ENCODE measurements at regions not wholly inside any gene's neighbourhood (a gene's known extent, or its start where the extent isn't known, plus 50 kb on each side); places are given as distances from the start of the nearest gene placed in this dataset.

DNA sequence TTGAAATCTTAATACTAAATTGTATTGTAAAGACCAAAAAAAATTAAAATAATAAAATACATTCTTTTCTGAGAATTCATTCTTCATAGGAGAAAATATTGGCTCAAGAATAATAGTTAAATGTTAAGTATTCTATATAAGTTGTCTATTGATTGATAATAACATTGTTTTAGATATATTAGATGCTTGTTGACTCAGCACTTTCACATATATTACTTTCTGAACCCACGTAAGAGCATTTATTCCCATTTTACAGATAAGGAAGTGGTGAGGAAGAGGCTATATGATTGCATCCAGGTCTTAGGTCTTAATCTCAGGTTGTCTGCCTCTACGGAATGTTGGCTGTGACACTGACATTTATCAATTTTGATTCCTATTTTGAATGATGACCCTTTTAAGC, 898.8 kb downstream of the TTLL7 start:
- H3K27me3 ChIP-seq (ENCODE audit: control insufficient read depth, insufficient read depth, low read length): no peaks in the 10 kb centered on the region
- peak; percentile 55 for FAIRE-seq
- no peak for TF ChIP-seq CTCF (IDR thresholded peaks at IDR 0.05; ENCODE audit: borderline replicate concordance, extremely low read depth, insufficient read depth)
- H3K9ac ChIP-seq (ENCODE audit: low read length in 3 of 3): no peak overlapping the region
- H3K27ac ChIP-seq (ENCODE audit: low read depth in 2 of 2, low read length in 2 of 2): no peak overlapping the region
- intact Hi-C loops (cut with DNase I): no loop called here
- H3K9me3 ChIP-seq (ENCODE audit: control insufficient read depth in 2 of 3, insufficient read depth in 1 of 3, low read length in 3 of 3): no peaks in the 10 kb centered on the region
- DNase-seq: no peak
- H3K36me3 ChIP-seq (ENCODE audit: control insufficient read depth in 2 of 3, insufficient read depth in 3 of 3, low read length in 3 of 3): no peaks in the 10 kb centered on the region
- no peak overlapping the region for H3K4me3 ChIP-seq (ENCODE audit: low read length in 3 of 3)
- H3K4me1 ChIP-seq (ENCODE audit: control insufficient read depth in 2 of 3, insufficient read depth in 2 of 3, low read depth in 1 of 3, low read length in 3 of 3): no peaks in the 10 kb centered on the region

- Histone ChIP-seq H3K27ac (ENCODE audit: low read depth in 2 of 2, low read length in 2 of 2) (no peak overlapping the region), H3K9ac (ENCODE audit: low read length in 3 of 3) (no peak overlapping the region), H3K4me3 (ENCODE audit: low read length in 3 of 3) (no peak overlapping the region), H3K36me3 (ENCODE audit: control insufficient read depth in 2 of 3, insufficient read depth in 3 of 3, low read length in 3 of 3) (no peaks in the 10 kb centered on the region), H3K4me1 (ENCODE audit: control insufficient read depth in 2 of 3, insufficient read depth in 2 of 3, low read depth in 1 of 3, low read length in 3 of 3) (no peaks in the 10 kb centered on the region), H3K27me3 (ENCODE audit: control insufficient read depth, insufficient read depth, low read length) (no peaks in the 10 kb centered on the region), H3K9me3 (ENCODE audit: control insufficient read depth in 2 of 3, insufficient read depth in 1 of 3, low read length in 3 of 3) (no peaks in the 10 kb centered on the region)
- no peak for FAIRE-seq
- intact Hi-C loops (cut with DNase I): no loop called here
- no peak for DNase-seq
- no peak for TF ChIP-seq CTCF (IDR thresholded peaks at IDR 0.05; ENCODE audit: borderline replicate concordance, extremely low read depth, insufficient read depth)
Measured at GRCh38 chr1:83098791-83099190, 900.1 kb downstream of the TTLL7 start.

DNA sequence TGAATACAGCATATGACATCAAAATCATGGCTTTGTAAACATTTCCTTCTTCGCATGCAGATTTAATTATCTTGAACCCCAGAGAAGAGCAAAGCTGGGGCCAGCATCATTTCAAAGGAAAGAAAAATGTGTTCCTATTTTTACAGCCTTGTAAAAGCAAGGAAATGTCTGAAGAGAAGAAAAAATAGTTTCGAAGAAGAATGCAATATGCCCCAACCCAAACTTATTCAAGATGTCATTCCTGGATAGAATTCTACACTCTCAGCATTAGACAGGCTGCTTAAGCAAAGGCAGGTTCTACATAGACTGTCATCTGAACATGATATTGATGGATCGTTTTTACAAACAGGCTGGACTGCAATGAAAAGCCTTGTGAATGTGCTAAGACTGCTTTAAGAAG, 900.8 kb downstream of the TTLL7 start:
- H3K9me3 ChIP-seq (ENCODE audit: control insufficient read depth in 2 of 3, insufficient read depth in 1 of 3, low read length in 3 of 3): no peaks in the 10 kb centered on the region
- no peak overlapping the region for H3K9ac ChIP-seq (ENCODE audit: low read length in 3 of 3)
- no peaks in the 10 kb centered on the region for H3K27me3 ChIP-seq (ENCODE audit: control insufficient read depth, insufficient read depth, low read length)
- no peaks in the 10 kb centered on the region for H3K4me1 ChIP-seq (ENCODE audit: control insufficient read depth in 2 of 3, insufficient read depth in 2 of 3, low read depth in 1 of 3, low read length in 3 of 3)
- intact Hi-C loops (cut with DNase I): no loop called here
- H3K4me3 ChIP-seq (ENCODE audit: low read length in 3 of 3): no peak overlapping the region
- no peak for FAIRE-seq
- H3K27ac ChIP-seq (ENCODE audit: low read depth in 2 of 2, low read length in 2 of 2): no peak overlapping the region
- peak in 1 of 5 donors; percentile 63 for DNase-seq
- H3K36me3 ChIP-seq (ENCODE audit: control insufficient read depth in 2 of 3, insufficient read depth in 3 of 3, low read length in 3 of 3): no peaks in the 10 kb centered on the region
- no peak for TF ChIP-seq CTCF (IDR thresholded peaks at IDR 0.05; ENCODE audit: borderline replicate concordance, extremely low read depth, insufficient read depth)

DNA sequence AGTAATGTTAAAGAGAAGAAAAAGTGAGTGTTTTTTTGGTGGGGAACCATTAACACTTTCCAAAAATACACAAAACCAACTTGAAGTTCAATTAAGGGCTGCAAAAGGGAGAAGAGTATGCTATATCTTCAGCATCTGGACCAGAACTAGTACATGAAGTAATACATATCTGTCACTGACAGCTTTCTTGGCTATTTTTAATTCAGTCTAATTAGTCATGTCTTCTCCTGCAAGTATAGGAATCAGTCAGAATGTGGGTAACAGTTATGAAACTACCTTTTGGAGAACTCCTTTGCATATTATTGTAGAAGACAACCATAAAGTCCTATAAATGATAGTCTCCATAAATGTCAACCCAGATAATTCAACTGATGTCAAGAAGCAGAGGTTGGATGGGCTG, 901.2 kb downstream of the TTLL7 start:
- no peak for TF ChIP-seq CTCF (IDR thresholded peaks at IDR 0.05; ENCODE audit: borderline replicate concordance, extremely low read depth, insufficient read depth)

More for the DNA sequence above, 901.2 kb downstream of the TTLL7 start:
- Histone ChIP-seq H3K4me1 (ENCODE audit: control insufficient read depth in 2 of 3, insufficient read depth in 2 of 3, low read depth in 1 of 3, low read length in 3 of 3) (no peaks in the 10 kb centered on the region), H3K4me3 (ENCODE audit: low read length in 3 of 3) (no peak overlapping the region), H3K9me3 (ENCODE audit: control insufficient read depth in 2 of 3, insufficient read depth in 1 of 3, low read length in 3 of 3) (no peaks in the 10 kb centered on the region), H3K27me3 (ENCODE audit: control insufficient read depth, insufficient read depth, low read length) (no peaks in the 10 kb centered on the region), H3K9ac (ENCODE audit: low read length in 3 of 3) (no peak overlapping the region), H3K36me3 (ENCODE audit: control insufficient read depth in 2 of 3, insufficient read depth in 3 of 3, low read length in 3 of 3) (no peaks in the 10 kb centered on the region), H3K27ac (ENCODE audit: low read depth in 2 of 2, low read length in 2 of 2) (no peak overlapping the region)
- DNase-seq (peak in 1 of 5 donors; percentile 11), FAIRE-seq (no peak)
- intact Hi-C loops (cut with DNase I): no loop called here
